IMR-90 (cell line): ENCODE measurements at regions not wholly inside any gene's neighbourhood (a gene's known extent, or its start where the extent isn't known, plus 50 kb on each side); places are given as distances from the start of the nearest gene placed in this dataset.

Experiments used
- ATAC-seq: fragments of 200-7000 bp; cut with Tn5 transposase; 2 replicates; pipeline ENCODE4 v1.9.1; 2020; ENCODE audit warnings: low read depth, mild to moderate bottlenecking, moderate library complexity
- BruUV-seq: library from RNA; stranded (reverse); fragments of 400-500 nt; replicated peaks from 2 replicates; lab custom pipeline; 2021; lab: Mats Ljungman, UMichigan
- CTCF ChIA-PET: fragments of 300-600 bp; formaldehyde crosslinking; extraction: SDS; loops from one replicate; lab custom pipeline; 2021; ENCODE audit warnings: antibody characterized with exemption; lab: Yijun Ruan, JAX
- POLR2A ChIA-PET: fragments of 300-600 bp; sonication (Branson Sonifier 250); formaldehyde crosslinking; loops from one replicate; lab custom pipeline; 2022; ENCODE audit warnings: antibody characterized with exemption; ENCODE audit not compliant: unreplicated experiment; lab: Charles Lee
- DNase-seq: peaks from one replicate; pipeline ENCODE4 v3.0.0; 2013
- H2AFZ ChIP-seq: replicated peaks from 2 replicates; pipeline ENCODE3; 2013; ENCODE audit warnings: low read length, mild to moderate bottlenecking; ENCODE audit not compliant: poor library complexity
- H2AK5ac ChIP-seq: 2 replicates; pipeline ENCODE4 v1.6.1; 2013; ENCODE audit warnings: low read depth, low read length, inconsistent platforms
- H2AK9ac ChIP-seq: replicated peaks from 2 replicates; pipeline ENCODE3; 2013; ENCODE audit warnings: mild to moderate bottlenecking, low read depth, low read length, moderate library complexity; ENCODE audit not compliant: poor library complexity
- H2BK120ac ChIP-seq: 2 replicates; pipeline ENCODE4 v1.6.1; 2013; ENCODE audit warnings: low read depth, low read length, inconsistent platforms
- H2BK15ac ChIP-seq: 3 replicates; pipeline ENCODE4 v1.6.1; 2013; ENCODE audit warnings: low read depth, low read length, inconsistent platforms
- H2BK20ac ChIP-seq: 2 replicates; pipeline ENCODE4 v1.6.1; 2013; ENCODE audit warnings: low read depth, mild to moderate bottlenecking, inconsistent platforms, low read length, moderate library complexity
- H2BK5ac ChIP-seq: 2 replicates; pipeline ENCODE4 v1.6.1; 2013; ENCODE audit warnings: mild to moderate bottlenecking, low read depth, low read length, inconsistent platforms; ENCODE audit not compliant: poor library complexity, severe bottlenecking
- H3K14ac ChIP-seq: replicated peaks from 2 replicates; pipeline ENCODE4 v1.6.1; 2013; ENCODE audit warnings: low read depth, low read length, inconsistent platforms
- H3K18ac ChIP-seq: 2 replicates; pipeline ENCODE4 v1.6.1; 2013; ENCODE audit warnings: low read depth, low read length, control low read depth
- H3K23ac ChIP-seq: 2 replicates; pipeline ENCODE4 v1.6.1; 2013; ENCODE audit warnings: low read depth, low read length, inconsistent platforms
- H3K27ac ChIP-seq: 2 replicates; pipeline ENCODE4 v1.5.1; 2013; ENCODE audit warnings: mild to moderate bottlenecking, control low read depth, low read length; ENCODE audit not compliant: insufficient read depth
- H3K27me3 ChIP-seq: 2 replicates; pipeline ENCODE4 v1.6.1; 2013; ENCODE audit warnings: low read length; ENCODE audit not compliant: control insufficient read depth, insufficient read depth
- H3K36me3 ChIP-seq: 2 replicates; pipeline ENCODE4 v1.6.1; 2013; ENCODE audit warnings: low read length, mixed read lengths; ENCODE audit not compliant: control insufficient read depth, insufficient read depth
- H3K4ac ChIP-seq: 2 replicates; pipeline ENCODE4 v1.6.1; 2013; ENCODE audit warnings: low read depth, low read length, inconsistent platforms
- H3K4me1 ChIP-seq: 2 replicates; pipeline ENCODE4 v1.6.1; 2013; ENCODE audit warnings: low read length, mixed read lengths; ENCODE audit not compliant: control insufficient read depth, insufficient read depth
- H3K4me2 ChIP-seq: 2 replicates; pipeline ENCODE4 v1.6.1; 2013; ENCODE audit warnings: low read depth, mild to moderate bottlenecking, control low read depth, low read length, moderate library complexity
- H3K4me3 ChIP-seq: 2 replicates; pipeline ENCODE4 v1.5.1; 2013; ENCODE audit warnings: low read depth, mild to moderate bottlenecking, control low read depth, low read length, moderate library complexity; ENCODE audit not compliant: insufficient read depth
- H3K56ac ChIP-seq: 2 replicates; pipeline ENCODE4 v1.6.1; 2013; ENCODE audit warnings: low read length, inconsistent platforms; ENCODE audit not compliant: insufficient read depth; ENCODE audit errors: extremely low read depth
- H3K79me1 ChIP-seq, 2 experiments: 2 replicates each; pipeline ENCODE4 v1.6.1; 2013; ENCODE audit warnings: low read length in 2 of 2, inconsistent platforms in 1 of 2, low read depth in 1 of 2
- H3K9ac ChIP-seq: 2 replicates; pipeline ENCODE4 v1.6.1; 2013; ENCODE audit warnings: low read depth, low read length, control low read depth
- H3K9me1 ChIP-seq: 2 replicates; pipeline ENCODE4 v1.6.1; 2013; ENCODE audit warnings: low read length, inconsistent platforms; ENCODE audit not compliant: insufficient read depth
- H3K9me3 ChIP-seq: 2 replicates; pipeline ENCODE4 v1.6.1; 2013; ENCODE audit warnings: low read length; ENCODE audit not compliant: control insufficient read depth, insufficient read depth
- H4K20me1 ChIP-seq: 2 replicates; pipeline ENCODE4 v1.6.1; 2013; ENCODE audit warnings: low read length, inconsistent platforms; ENCODE audit not compliant: insufficient read depth
- H4K5ac ChIP-seq: 2 replicates; pipeline ENCODE4 v1.6.1; 2013; ENCODE audit warnings: mild to moderate bottlenecking, low read depth, low read length, control low read depth
- H4K8ac ChIP-seq, 2 experiments: 2 replicates each; pipeline ENCODE4 v1.6.1; 2013; ENCODE audit warnings: low read depth in 2 of 2, low read length in 2 of 2, control low read depth in 1 of 2, inconsistent platforms in 1 of 2
- H4K91ac ChIP-seq: 2 replicates; pipeline ENCODE4 v1.6.1; 2013; ENCODE audit warnings: low read depth, low read length, inconsistent platforms; ENCODE audit not compliant: insufficient read depth
- FOS ChIP-seq: fragments of 150-350 bp; IDR thresholded peaks from 2 replicates; pipeline ENCODE4 v1.6.1; 2016; ENCODE audit warnings: low read depth, low read length
- MAZ ChIP-seq: IDR thresholded peaks from 2 replicates; pipeline ENCODE4 v1.6.1; 2012; ENCODE audit warnings: low read depth, mild to moderate bottlenecking, low read length, improper control_type of control experiment, moderate library complexity, borderline replicate concordance
- SMC3 ChIP-seq: fragments of 150-350 bp; IDR thresholded peaks from 2 replicates; pipeline ENCODE4 v1.6.1; 2016; ENCODE audit warnings: low read depth, mild to moderate bottlenecking, antibody characterized with exemption, low read length, moderate library complexity
- WGBS, 2 experiments: methylation state at CpG; one replicate each; pipeline versions ENCODE4 v1.1.5 to v1.1.7; 2013; ENCODE audit warnings: missing lambda C conversion rate in 2 of 2; ENCODE audit not compliant: insufficient read length in 1 of 2; ENCODE audit errors: extremely low coverage in 2 of 2; 5-methylcytosine and 5-hydroxymethylcytosine counted together
- dilution Hi-C: fragments of 300-500 bp; cut with HindIII; formaldehyde crosslinking; loops from one replicate; pipeline ENCODE4 v1.14.3; 2018; ENCODE audit warnings: low sequenced_read_pairs; ENCODE audit not compliant: unreplicated experiment
- in situ Hi-C: fragments of 300-500 bp; cut with MboI; formaldehyde crosslinking; loops from 3 replicates; pipeline ENCODE4 v1.14.3; 2019; ENCODE audit warnings: low sequenced_read_pairs, inconsistent platforms, mixed read lengths
- intact Hi-C: fragments of 100-400 bp; cut with micrococcal nuclease; formaldehyde crosslinking; loops from 2 replicates; pipeline ENCODE4 v1.10.0; 2022

DNA sequence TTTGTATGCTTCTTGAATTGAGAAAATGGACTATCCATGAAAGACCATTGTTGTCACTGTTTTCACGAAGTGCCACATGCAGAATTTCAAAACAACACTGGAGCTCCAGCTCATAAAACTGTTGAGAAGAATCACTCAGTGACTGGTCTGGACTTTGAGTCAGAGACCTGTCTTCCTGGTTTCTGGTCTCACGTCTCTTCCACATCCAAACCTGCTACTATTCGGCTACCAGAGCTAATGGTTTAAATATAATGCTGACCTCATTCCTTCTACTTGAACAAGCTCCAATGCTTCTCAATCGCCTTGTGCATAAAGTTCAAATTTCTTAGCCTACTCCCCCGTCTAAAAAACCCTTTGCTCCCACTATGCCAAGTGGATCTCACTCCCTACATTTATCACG lies 227.9 kb upstream of the NR2F2 start:
- dilution Hi-C loops = no loop called here
- Histone ChIP-seq H3K36me3 (no peaks in the 10 kb centered on the region), H3K27ac (no peak overlapping the region), H3K4me2 (no peak overlapping the region), H3K23ac (no peak overlapping the region), H2BK20ac (no peak overlapping the region), H3K79me1 (no peaks in the 10 kb centered on the region), H2AK5ac (no peak overlapping the region), H2BK5ac (no peak overlapping the region), H3K14ac (no peak overlapping the region), H4K8ac (no peak overlapping the region), H2BK120ac (no peak overlapping the region), H3K9me1 (no peaks in the 10 kb centered on the region; the same call in 1 of the 2 replicates), H3K9me3 (no peaks in the 10 kb centered on the region), H2AK9ac (no peak overlapping the region), H3K56ac (no peak overlapping the region), H3K18ac (no peak overlapping the region), H3K4me3 (no peak overlapping the region), H3K9ac (no peak overlapping the region), H3K4me1 (no peaks in the 10 kb centered on the region), H3K4ac (no peak overlapping the region), H4K5ac (no peak overlapping the region), H4K91ac (no peak overlapping the region), H4K20me1 (no peaks in the 10 kb centered on the region), H2AFZ (no peak overlapping the region), H3K27me3 (no peaks in the 10 kb centered on the region; the same call in 1 of the 2 replicates), H2BK15ac (no peak overlapping the region)
- BruUV-seq = no TSS peak
- intact Hi-C loops = no loop called here
- TF ChIP-seq FOS (no peak), MAZ (no peak), SMC3 (no peak)
- 47% methylated on average over 3 of the region's 6 CpGs; no CpG with 5 or more reads in 1 of the 2 experiments for WGBS, 2 experiments
- ATAC-seq (no peak), DNase-seq (no peak)
- CTCF ChIA-PET = no interaction called here
- POLR2A ChIA-PET = no interaction called here
- in situ Hi-C loops = no loop called here
